DOHH2 (cell line): ENCODE measurements at regions not wholly inside any gene's neighbourhood (a gene's known extent, or its start where the extent isn't known, plus 50 kb on each side); places are given as distances from the start of the nearest gene placed in this dataset.

ENCODE experiments used
- EZH2phosphoT487 ChIP-seq: fragments of 200-600 bp; sonication (generic); IDR thresholded peaks from 2 replicates; pipeline ENCODE4 v1.6.1; 2017; ENCODE audit warnings: borderline replicate concordance, mild to moderate bottlenecking, antibody characterized with exemption, low read length, moderate library complexity, mixed read lengths
- TF ChIP-seq, protein P1 (sequence below): fragments of 200-600 bp; sonication (generic); IDR thresholded peaks from one replicate; pipeline ENCODE4 v1.5.1; 2014; ENCODE audit warnings: antibody characterized with exemption, mild to moderate bottlenecking, low read depth, low read length; ENCODE audit not compliant: poor library complexity, severe bottlenecking

DNA sequence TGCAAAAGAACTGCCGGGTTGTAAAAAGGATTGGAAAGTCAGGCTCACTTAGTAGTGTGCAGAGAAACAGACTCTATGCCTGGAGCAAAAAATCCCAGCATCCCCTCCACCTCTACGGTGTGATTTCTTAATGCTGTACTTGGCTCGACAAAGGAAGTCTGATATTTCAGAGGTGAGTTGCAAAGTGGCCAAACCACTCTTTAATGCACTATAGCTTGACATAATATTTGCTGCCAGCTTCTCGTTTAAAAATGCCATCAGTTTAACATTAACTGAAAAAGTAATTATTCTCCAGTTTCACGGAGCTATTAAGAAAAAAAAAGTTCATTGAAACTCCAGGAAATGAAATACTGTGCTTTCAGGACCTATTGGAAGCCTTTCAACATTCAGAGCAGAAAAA is 448.3 kb upstream of the ZFP42 start:
- TF ChIP-seq, protein P1, sequence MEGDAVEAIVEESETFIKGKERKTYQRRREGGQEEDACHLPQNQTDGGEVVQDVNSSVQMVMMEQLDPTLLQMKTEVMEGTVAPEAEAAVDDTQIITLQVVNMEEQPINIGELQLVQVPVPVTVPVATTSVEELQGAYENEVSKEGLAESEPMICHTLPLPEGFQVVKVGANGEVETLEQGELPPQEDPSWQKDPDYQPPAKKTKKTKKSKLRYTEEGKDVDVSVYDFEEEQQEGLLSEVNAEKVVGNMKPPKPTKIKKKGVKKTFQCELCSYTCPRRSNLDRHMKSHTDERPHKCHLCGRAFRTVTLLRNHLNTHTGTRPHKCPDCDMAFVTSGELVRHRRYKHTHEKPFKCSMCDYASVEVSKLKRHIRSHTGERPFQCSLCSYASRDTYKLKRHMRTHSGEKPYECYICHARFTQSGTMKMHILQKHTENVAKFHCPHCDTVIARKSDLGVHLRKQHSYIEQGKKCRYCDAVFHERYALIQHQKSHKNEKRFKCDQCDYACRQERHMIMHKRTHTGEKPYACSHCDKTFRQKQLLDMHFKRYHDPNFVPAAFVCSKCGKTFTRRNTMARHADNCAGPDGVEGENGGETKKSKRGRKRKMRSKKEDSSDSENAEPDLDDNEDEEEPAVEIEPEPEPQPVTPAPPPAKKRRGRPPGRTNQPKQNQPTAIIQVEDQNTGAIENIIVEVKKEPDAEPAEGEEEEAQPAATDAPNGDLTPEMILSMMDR: no peak
- no peak for TF ChIP-seq EZH2phosphoT487
